ENCODE measurements at regions not wholly inside any gene's neighbourhood (a gene's known extent, or its start where the extent isn't known, plus 50 kb on each side); places are given as distances from the start of the nearest gene placed in this dataset.

- POLR2A ChIA-PET, result no interaction called here
Measured at GRCh38 chr1:60423146-60423780, 349.7 kb upstream of the C1orf87 start.

DNA sequence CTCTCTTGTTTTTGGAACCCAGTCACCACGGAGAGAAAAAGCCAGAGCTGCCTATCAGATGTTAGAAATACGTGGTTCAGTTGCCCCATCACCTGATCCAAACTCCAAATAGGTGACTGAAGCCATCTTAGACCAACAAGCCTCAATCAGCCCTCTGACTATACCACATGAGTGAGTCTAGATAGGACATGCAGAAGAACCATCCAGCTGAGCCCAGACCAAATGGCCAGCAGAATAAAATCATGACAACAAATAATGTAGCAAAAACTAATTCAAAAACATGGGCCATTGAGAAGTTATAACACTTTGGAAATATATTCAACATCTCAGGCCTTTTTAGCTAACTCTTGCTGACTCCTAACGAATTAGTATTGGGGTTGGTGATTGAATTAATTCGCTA, 348.4 kb upstream of the C1orf87 start:
- Histone ChIP-seq H2AFZ (ENCODE audit: low read length) (no peak overlapping the region), H3K27ac (ENCODE audit: low read depth, low read length, poor library complexity, severe bottlenecking) (no peak overlapping the region), H4K20me1 (ENCODE audit: insufficient read depth, low read length) (no peaks in the 10 kb centered on the region), H3K4me2 (ENCODE audit: low read length) (no peak overlapping the region), H3K9me2 (ENCODE audit: insufficient read depth, low read length) (no peaks in the 10 kb centered on the region), H3K79me2 (ENCODE audit: insufficient read depth, low read depth, low read length) (no peaks in the 10 kb centered on the region), H3K4me1 (ENCODE audit: insufficient read depth, low read length, poor library complexity, severe bottlenecking) (no peaks in the 10 kb centered on the region), H3K9me3 (ENCODE audit: low read length) (no peaks in the 10 kb centered on the region), H3K36me3 (ENCODE audit: insufficient read depth, low read length) (no peaks in the 10 kb centered on the region), H3K4me3 (ENCODE audit: low read depth, low read length, poor library complexity, severe bottlenecking) (no peak overlapping the region)
- POLR2A ChIA-PET, result no interaction called here
- DNase-seq (ENCODE audit: low spot score), result no peak
- intact Hi-C loops (cut with micrococcal nuclease; ENCODE audit: unreplicated experiment), result no loop called here
- CTCF ChIA-PET (ENCODE audit: unreplicated experiment), result no interaction called here
- TF ChIP-seq EZH2phosphoT487 (IDR thresholded peaks at IDR 0.05; ENCODE audit: borderline replicate concordance, low read depth, low read length) (no peak), CTCF (conservative IDR thresholded peaks at IDR 0.05; ENCODE audit: low read length) (no peak)
- no TSS peak for BruUV-seq (replicated peaks)

More at GRCh38 chr1:60423146-60423780, 349.7 kb upstream of the C1orf87 start:
- Histone ChIP-seq H3K4me2 (ENCODE audit: low read length) (no peak overlapping the region), H3K27ac (ENCODE audit: low read depth, low read length, poor library complexity, severe bottlenecking) (no peak overlapping the region), H3K9me2 (ENCODE audit: insufficient read depth, low read length) (no peaks in the 10 kb centered on the region), H3K36me3 (ENCODE audit: insufficient read depth, low read length) (no peaks in the 10 kb centered on the region), H3K4me3 (ENCODE audit: low read depth, low read length, poor library complexity, severe bottlenecking) (no peak overlapping the region), H2AFZ (ENCODE audit: low read length) (no peak overlapping the region), H3K9me3 (ENCODE audit: low read length) (no peaks in the 10 kb centered on the region), H3K4me1 (ENCODE audit: insufficient read depth, low read length, poor library complexity, severe bottlenecking) (no peaks in the 10 kb centered on the region), H3K79me2 (ENCODE audit: insufficient read depth, low read depth, low read length) (no peaks in the 10 kb centered on the region), H4K20me1 (ENCODE audit: insufficient read depth, low read length) (no peaks in the 10 kb centered on the region)
- no peak for DNase-seq (ENCODE audit: low spot score)
- BruUV-seq (replicated peaks), result no TSS peak
- TF ChIP-seq EZH2phosphoT487 (IDR thresholded peaks at IDR 0.05; ENCODE audit: borderline replicate concordance, low read depth, low read length) (no peak), CTCF (conservative IDR thresholded peaks at IDR 0.05; ENCODE audit: low read length) (no peak)
- intact Hi-C loops (cut with micrococcal nuclease; ENCODE audit: unreplicated experiment), result no loop called here
- CTCF ChIA-PET (ENCODE audit: unreplicated experiment), result no interaction called here

DNA sequence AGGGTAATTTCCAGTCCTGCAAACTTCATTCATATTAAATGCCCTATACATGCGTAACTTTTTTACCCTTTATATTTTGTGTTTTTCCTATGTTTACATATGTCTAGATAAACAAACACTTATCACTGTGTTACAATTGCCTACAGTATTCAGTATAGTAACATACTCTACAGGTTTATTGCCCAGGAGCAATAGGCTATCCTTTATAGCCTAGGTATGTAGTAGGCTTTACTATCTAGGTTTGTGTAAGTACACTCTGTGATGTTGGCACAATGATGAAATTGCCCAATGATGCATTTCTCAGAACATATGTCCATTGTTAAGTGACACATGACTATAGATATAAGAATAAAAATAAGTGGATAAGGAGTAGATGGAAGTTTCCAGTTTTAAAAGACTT, 345.5 kb upstream of the C1orf87 start:
- CTCF ChIA-PET (ENCODE audit: unreplicated experiment), result no interaction called here
- Histone ChIP-seq H3K4me1 (ENCODE audit: insufficient read depth, low read length, poor library complexity, severe bottlenecking) (no peaks in the 10 kb centered on the region), H3K9me2 (ENCODE audit: insufficient read depth, low read length) (no peaks in the 10 kb centered on the region), H4K20me1 (ENCODE audit: insufficient read depth, low read length) (no peaks in the 10 kb centered on the region), H3K27ac (ENCODE audit: low read depth, low read length, poor library complexity, severe bottlenecking) (no peak overlapping the region), H3K4me3 (ENCODE audit: low read depth, low read length, poor library complexity, severe bottlenecking) (no peak overlapping the region), H3K36me3 (ENCODE audit: insufficient read depth, low read length) (no peaks in the 10 kb centered on the region), H3K79me2 (ENCODE audit: insufficient read depth, low read depth, low read length) (no peaks in the 10 kb centered on the region), H2AFZ (ENCODE audit: low read length) (no peak overlapping the region), H3K4me2 (ENCODE audit: low read length) (no peak overlapping the region), H3K9me3 (ENCODE audit: low read length) (no peaks in the 10 kb centered on the region)
- BruUV-seq (replicated peaks), result no TSS peak
- no peak for DNase-seq (ENCODE audit: low spot score)
- TF ChIP-seq CTCF (conservative IDR thresholded peaks at IDR 0.05; ENCODE audit: low read length), result no peak
- TF ChIP-seq EZH2phosphoT487 (IDR thresholded peaks at IDR 0.05; ENCODE audit: borderline replicate concordance, low read depth, low read length), result no peak
- intact Hi-C loops (cut with micrococcal nuclease; ENCODE audit: unreplicated experiment), result no loop called here
- POLR2A ChIA-PET, result interaction anchor here (0.7 kb wide), 1 partner anchor 1947 kb away, joined by 3 read pairs; no protein-coding TSS in a partner anchor

All from OCI-LY7 (cell line).